Psoas muscle (tissue), 7 donors: ENCODE measurements at regions not wholly inside any gene's neighbourhood (a gene's known extent, or its start where the extent isn't known, plus 50 kb on each side); places are given as distances from the start of the nearest gene placed in this dataset.

Source experiments
- ATAC-seq, 4 donors: fragments of 200-7000 bp; cut with Tn5 transposase; one replicate each; pipeline ENCODE4 v1.9.1; 2020; ENCODE audit warnings: moderate library complexity in 3 of 4, mild to moderate bottlenecking in 2 of 4
- DNase-seq, 2 donors: peaks; one replicate each; pipeline ENCODE4 v3.0.0-alpha.2; 2020
- H3K27ac ChIP-seq: fragments of 200-600 bp; one replicate; pipeline ENCODE4 v1.8.0; 2022
- H3K27me3 ChIP-seq, 3 donors: fragments of 200-600 bp in 1 of 3; one replicate each; pipeline versions ENCODE4 v1.6.1 to v1.8.0; 2013 to 2022; ENCODE audit warnings: low read length in 2 of 3, mild to moderate bottlenecking in 2 of 3, moderate library complexity in 1 of 3; ENCODE audit not compliant: insufficient read depth in 3 of 3
- H3K36me3 ChIP-seq, 2 donors: fragments of 200-600 bp in 1 of 2; one replicate each; pipeline versions ENCODE4 v1.6.1 to v1.8.0; 2013 to 2022; ENCODE audit warnings: low read depth in 1 of 2, mild to moderate bottlenecking in 1 of 2, moderate library complexity in 1 of 2; ENCODE audit not compliant: insufficient read depth in 1 of 2
- H3K4me1 ChIP-seq: fragments of 200-600 bp; one replicate; pipeline ENCODE4 v1.8.0; 2022
- H3K4me3 ChIP-seq: fragments of 200-600 bp; one replicate; pipeline ENCODE4 v1.8.0; 2022; ENCODE audit warnings: mild to moderate bottlenecking
- H3K9me3 ChIP-seq: fragments of 200-600 bp; one replicate; pipeline ENCODE4 v1.8.0; 2022
- CTCF ChIP-seq: fragments of 200-600 bp; IDR thresholded peaks from one replicate; pipeline ENCODE4 v1.8.0; 2022; ENCODE audit warnings: antibody characterized with exemption
- WGBS, 3 donors: extraction: QIAGEN DNeasy Blood & Tissue Kit; methylation state at CpG; one replicate each; pipeline versions ENCODE4 v1.1.6 to v1.1.7; 2013; 5-methylcytosine and 5-hydroxymethylcytosine counted together
- intact Hi-C, 2 donors: fragments of 100-400 bp; cut with DNase I; formaldehyde crosslinking; loops; one replicate each; pipeline versions ENCODE4 v1.11.0 to v1.14.2; 2022
- donor health status: healthy with polysubstance abuse.
- donor health status: DM: no; HTN: no; CAD: no; lungs with moderate emphysema.
- donor health status: Bipolar disorder and iron deficiency.
- donor health status: healthy.
- donor health status: DM: yes; HTN: yes; CAD: no.
- donor health status: DM: no; HTN: no; CAD: no.
- donor health status: DM: yes; HTN: yes; CAD: no.

- no peak for DNase-seq
- no peaks in the 10 kb centered on the region for H3K9me3 ChIP-seq
- intact Hi-C loops: no loop called here
- ATAC-seq: no peak
- 39 to 99% (median 45%) methylated on average over 1 of the region's 1 CpG for WGBS, 3 donors
- H3K27ac ChIP-seq: no peak overlapping the region
- peaks cover 0 to 2% (median 0%) of the 10 kb centered on the region in 3 donors for H3K27me3 ChIP-seq
- TF ChIP-seq CTCF: no peak
- no peaks in the 10 kb centered on the region for H3K36me3 ChIP-seq
- H3K4me1 ChIP-seq: peaks cover 7% of the 10 kb centered on the region
- H3K4me3 ChIP-seq: no peak overlapping the region
Observed at GRCh38 chr2:190791976-190792575, 88.5 kb upstream of the GLS start.

- intact Hi-C loops: no loop called here
- 85 to 94% (median 88%) methylated on average over 9 of the region's 9 CpGs for WGBS, 3 donors
- Histone ChIP-seq H3K27ac (no peak overlapping the region), H3K4me1 (peaks cover 7% of the 10 kb centered on the region), H3K36me3 (no peaks in the 10 kb centered on the region), H3K4me3 (no peak overlapping the region), H3K27me3 (peaks cover 0 to 2% (median 0%) of the 10 kb centered on the region in 3 donors), H3K9me3 (no peaks in the 10 kb centered on the region)
- DNase-seq (no peak), ATAC-seq (no peak)
- TF ChIP-seq CTCF: no peak
Observed at GRCh38 chr2:190792956-190793888, 87.4 kb upstream of the GLS start.

GRCh38 chr2:190794377-190794776, 86.2 kb upstream of the GLS start:
- no peak for TF ChIP-seq CTCF
- DNase-seq (no peak), ATAC-seq (no peak)
- H3K4me3 ChIP-seq: no peak overlapping the region
- no peaks in the 10 kb centered on the region for H3K9me3 ChIP-seq
- peaks cover 7% of the 10 kb centered on the region for H3K4me1 ChIP-seq
- intact Hi-C loops: no loop called here
- peaks cover 0 to 2% (median 0%) of the 10 kb centered on the region in 3 donors for H3K27me3 ChIP-seq
- 76 to 88% (median 77%) methylated on average over 6 of the region's 6 CpGs for WGBS, 3 donors
- no peak overlapping the region for H3K27ac ChIP-seq
- no peaks in the 10 kb centered on the region for H3K36me3 ChIP-seq

GRCh38 chr2:190794790-190795189, 85.8 kb upstream of the GLS start:
- Histone ChIP-seq H3K27me3 (peaks cover 0 to 2% (median 0%) of the 10 kb centered on the region in 3 donors), H3K4me1 (peaks cover 7% of the 10 kb centered on the region), H3K4me3 (no peak overlapping the region), H3K27ac (no peak overlapping the region), H3K36me3 (no peaks in the 10 kb centered on the region), H3K9me3 (no peaks in the 10 kb centered on the region)
- no peak for ATAC-seq
- TF ChIP-seq CTCF: no peak
- no peak for DNase-seq
- intact Hi-C loops: no loop called here
